GM18873 (cell line): ENCODE measurements at regions not wholly inside any gene's neighbourhood (a gene's known extent, or its start where the extent isn't known, plus 50 kb on each side); places are given as distances from the start of the nearest gene placed in this dataset.

ENCODE experiments used
- ATAC-seq: cut with Tn5 transposase; IDR thresholded peaks from one replicate; pipeline ENCODE4 v1.9.1; 2021; ENCODE audit warnings: mild to moderate bottlenecking, moderate library complexity, moderate number of reproducible peaks; ENCODE audit not compliant: unreplicated experiment, low FRiP score

- ATAC-seq, result no peak
Measured at GRCh38 chr11:10916665-10917064, 58.8 kb upstream of the ZBED5 start.

DNA sequence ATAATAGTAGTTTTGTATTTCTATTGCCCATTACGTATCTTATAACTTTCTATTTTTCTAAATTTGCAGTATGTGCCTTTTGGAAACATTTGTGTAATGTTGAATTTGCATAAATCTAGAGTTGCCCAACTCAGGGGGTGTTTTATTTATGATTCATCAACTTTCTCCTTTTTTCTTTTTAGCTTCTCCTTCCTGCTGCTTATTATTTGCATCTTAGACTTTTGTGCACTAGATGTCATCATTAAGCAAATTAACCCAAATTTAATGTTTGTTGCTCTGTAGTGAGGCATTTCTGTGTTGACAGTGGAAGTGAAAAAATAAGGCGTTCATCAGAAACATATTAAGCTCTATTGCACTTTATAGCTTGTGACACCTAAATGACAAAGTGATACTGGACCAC lies 56.2 kb upstream of the ZBED5 start:
- ATAC-seq, result no peak

GRCh38 chr11:10913075-10913474 lies 55.2 kb upstream of the ZBED5 start:
- ATAC-seq, result no peak

GRCh38 chr11:10911907-10912306 lies 54.1 kb upstream of the ZBED5 start:
- no peak for ATAC-seq

- no peak for ATAC-seq
Measured at GRCh38 chr11:10909141-10909883, 51.5 kb upstream of the ZBED5 start.

DNA sequence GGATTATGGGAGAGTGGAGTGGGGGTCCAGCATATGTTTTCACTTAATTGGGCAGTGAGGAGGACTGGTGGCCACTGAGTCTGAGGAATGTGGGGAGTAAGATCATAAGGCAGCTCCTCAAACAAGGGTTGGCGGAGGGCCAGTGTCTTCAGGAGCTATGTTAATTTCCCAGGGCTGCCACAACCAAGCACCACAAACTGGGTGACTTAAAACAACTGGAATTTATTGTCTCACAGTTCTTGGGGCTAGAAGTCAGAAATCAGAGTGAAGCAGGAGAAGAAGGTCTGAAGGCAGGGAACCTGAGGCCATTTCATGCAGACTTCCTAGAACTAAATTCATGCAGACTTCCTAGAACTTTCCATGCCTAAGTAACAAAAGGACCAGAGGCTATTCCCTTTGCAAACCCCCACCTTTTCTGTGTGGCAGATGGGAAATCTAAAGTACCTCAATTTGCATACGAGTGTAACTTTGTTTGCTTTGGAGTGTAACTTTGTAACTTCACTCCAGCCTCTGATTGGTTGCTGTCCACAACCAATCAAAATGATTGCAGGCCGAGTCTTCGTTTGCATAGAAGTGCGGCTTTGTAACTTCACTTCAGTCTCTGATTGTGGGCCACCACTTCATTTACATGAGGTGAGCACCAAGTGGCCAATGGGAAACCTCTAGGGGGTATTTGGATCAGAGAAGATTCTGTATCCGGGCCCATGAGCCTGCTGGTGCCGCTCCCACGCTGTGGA lies 50.5 kb upstream of the ZBED5 start:
- ATAC-seq, result no peak
